Panc1 (cell line): ENCODE measurements at regions not wholly inside any gene's neighbourhood (a gene's known extent, or its start where the extent isn't known, plus 50 kb on each side); places are given as distances from the start of the nearest gene placed in this dataset.

ENCODE experiments used
- ATAC-seq: fragments of 200-7000 bp; cut with Tn5 transposase; 2 replicates; pipeline ENCODE4 v1.9.1; 2020; ENCODE audit warnings: mild to moderate bottlenecking, moderate library complexity
- BruUV-seq: library from RNA; stranded (reverse); fragments of 400-500 nt; replicated peaks from 2 replicates; lab custom pipeline; 2021; lab: Mats Ljungman, UMichigan
- CTCF ChIA-PET: fragments of 300-600 bp; sonication (Branson Sonifier 250); formaldehyde crosslinking; loops from one replicate; lab custom pipeline; 2022; ENCODE audit warnings: antibody characterized with exemption; lab: Charles Lee
- POLR2A ChIA-PET: fragments of 300-600 bp; sonication (Branson Sonifier 250); formaldehyde crosslinking; loops from one replicate; lab custom pipeline; 2022; ENCODE audit warnings: antibody characterized with exemption; lab: Charles Lee
- DNase-seq: peaks from one replicate; pipeline ENCODE4 v3.0.0-alpha.2; 2010; ENCODE audit warnings: low read depth, low spot score
- H3K27ac ChIP-seq: 2 replicates; pipeline ENCODE4 v1.5.1; 2011; ENCODE audit warnings: mild to moderate bottlenecking, low read length, inconsistent platforms
- H3K27me3 ChIP-seq: fragments of 200-500 bp; sonication (Bioruptor generic); 2 replicates; pipeline ENCODE4 v1.6.0; 2014; ENCODE audit warnings: low read length, inconsistent platforms; ENCODE audit not compliant: control insufficient read depth, insufficient read depth
- H3K36me3 ChIP-seq: fragments of 200-500 bp; sonication (Bioruptor generic); 2 replicates; pipeline ENCODE4 v1.5.1; 2014; ENCODE audit warnings: inconsistent platforms, mild to moderate bottlenecking, low read length, moderate library complexity; ENCODE audit not compliant: control insufficient read depth, insufficient read depth
- H3K4me1 ChIP-seq: 2 replicates; pipeline ENCODE4 v1.5.1; 2011; ENCODE audit warnings: inconsistent platforms, mild to moderate bottlenecking, low read length, moderate library complexity; ENCODE audit not compliant: control insufficient read depth, insufficient read depth
- H3K4me3 ChIP-seq, 2 experiments: 2 replicates each; pipeline ENCODE4 v1.5.1; 2011 to 2012; ENCODE audit warnings: low read depth in 2 of 2, low read length in 2 of 2, mild to moderate bottlenecking in 2 of 2, inconsistent platforms in 1 of 2, moderate library complexity in 1 of 2
- H3K9me3 ChIP-seq: fragments of 200-500 bp; sonication (Bioruptor generic); 2 replicates; pipeline ENCODE4 v1.5.1; 2014; ENCODE audit warnings: low read depth, mild to moderate bottlenecking, inconsistent platforms, low read length, moderate library complexity; ENCODE audit not compliant: control insufficient read depth, insufficient read depth
- POLR2AphosphoS5 ChIP-seq: IDR thresholded peaks from 2 replicates; pipeline ENCODE4 v1.6.1; 2012; ENCODE audit warnings: mild to moderate bottlenecking, low read depth, low read length, moderate library complexity
- SIN3A ChIP-seq: IDR thresholded peaks from 2 replicates; pipeline ENCODE4 v1.6.1; 2012; ENCODE audit warnings: low read depth, mild to moderate bottlenecking, low read length, moderate library complexity, borderline replicate concordance; ENCODE audit not compliant: insufficient read depth
- TCF7L2 ChIP-seq: IDR thresholded peaks from 2 replicates; pipeline ENCODE4 v1.6.1; 2011; ENCODE audit warnings: mild to moderate bottlenecking, low read depth, low read length, inconsistent platforms
- in situ Hi-C: cut with HindIII; loops from 2 replicates; pipeline ENCODE4 v1.10.0; 2016; ENCODE audit warnings: low sequenced_read_pairs, low pct_unique_long_range_greater_than_20kb
- intact Hi-C: fragments of 100-400 bp; cut with micrococcal nuclease; formaldehyde crosslinking; loops from one replicate; pipeline ENCODE4 v1.10.0; 2022; ENCODE audit not compliant: unreplicated experiment
- TF ChIP-seq, protein P1 (sequence below): fragments of 450-650 bp; IDR thresholded peaks from 2 replicates; pipeline ENCODE4 v1.5.1; 2017; ENCODE audit warnings: mild to moderate bottlenecking
- TF ChIP-seq, protein P2 (sequence below), 2 experiments: IDR thresholded peaks; 2 replicates each; pipeline ENCODE4 v1.6.1; 2011 to 2012; ENCODE audit warnings: low read depth in 2 of 2, control low read depth in 1 of 2, low read length in 1 of 2, mild to moderate bottlenecking in 1 of 2, moderate library complexity in 1 of 2; ENCODE audit not compliant: insufficient read depth in 1 of 2

DNA sequence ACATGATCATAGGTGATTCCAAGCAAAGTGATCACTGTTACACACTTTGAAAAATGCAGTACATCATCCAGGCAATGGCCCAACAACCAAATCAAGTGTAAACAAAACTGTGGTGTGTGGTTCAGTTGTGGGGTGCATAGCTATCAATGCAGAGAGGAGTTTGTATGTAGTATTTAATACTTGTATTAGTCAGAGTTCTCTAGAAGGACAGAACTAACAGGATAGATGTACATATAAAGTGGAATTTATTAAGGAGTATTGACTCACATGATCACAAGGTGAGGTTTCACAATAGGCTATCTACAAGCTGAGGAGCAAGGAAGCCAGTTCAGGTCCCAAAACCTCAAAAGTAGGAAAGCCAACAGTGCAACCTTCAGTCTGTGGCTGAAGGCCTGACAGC is 249.3 kb upstream of the HTR2A start:
- ATAC-seq (no peak), DNase-seq (no peak)
- TF ChIP-seq, protein P1, sequence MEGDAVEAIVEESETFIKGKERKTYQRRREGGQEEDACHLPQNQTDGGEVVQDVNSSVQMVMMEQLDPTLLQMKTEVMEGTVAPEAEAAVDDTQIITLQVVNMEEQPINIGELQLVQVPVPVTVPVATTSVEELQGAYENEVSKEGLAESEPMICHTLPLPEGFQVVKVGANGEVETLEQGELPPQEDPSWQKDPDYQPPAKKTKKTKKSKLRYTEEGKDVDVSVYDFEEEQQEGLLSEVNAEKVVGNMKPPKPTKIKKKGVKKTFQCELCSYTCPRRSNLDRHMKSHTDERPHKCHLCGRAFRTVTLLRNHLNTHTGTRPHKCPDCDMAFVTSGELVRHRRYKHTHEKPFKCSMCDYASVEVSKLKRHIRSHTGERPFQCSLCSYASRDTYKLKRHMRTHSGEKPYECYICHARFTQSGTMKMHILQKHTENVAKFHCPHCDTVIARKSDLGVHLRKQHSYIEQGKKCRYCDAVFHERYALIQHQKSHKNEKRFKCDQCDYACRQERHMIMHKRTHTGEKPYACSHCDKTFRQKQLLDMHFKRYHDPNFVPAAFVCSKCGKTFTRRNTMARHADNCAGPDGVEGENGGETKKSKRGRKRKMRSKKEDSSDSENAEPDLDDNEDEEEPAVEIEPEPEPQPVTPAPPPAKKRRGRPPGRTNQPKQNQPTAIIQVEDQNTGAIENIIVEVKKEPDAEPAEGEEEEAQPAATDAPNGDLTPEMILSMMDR, result no peak
- TF ChIP-seq TCF7L2, result no peak
- TF ChIP-seq, protein P2, sequence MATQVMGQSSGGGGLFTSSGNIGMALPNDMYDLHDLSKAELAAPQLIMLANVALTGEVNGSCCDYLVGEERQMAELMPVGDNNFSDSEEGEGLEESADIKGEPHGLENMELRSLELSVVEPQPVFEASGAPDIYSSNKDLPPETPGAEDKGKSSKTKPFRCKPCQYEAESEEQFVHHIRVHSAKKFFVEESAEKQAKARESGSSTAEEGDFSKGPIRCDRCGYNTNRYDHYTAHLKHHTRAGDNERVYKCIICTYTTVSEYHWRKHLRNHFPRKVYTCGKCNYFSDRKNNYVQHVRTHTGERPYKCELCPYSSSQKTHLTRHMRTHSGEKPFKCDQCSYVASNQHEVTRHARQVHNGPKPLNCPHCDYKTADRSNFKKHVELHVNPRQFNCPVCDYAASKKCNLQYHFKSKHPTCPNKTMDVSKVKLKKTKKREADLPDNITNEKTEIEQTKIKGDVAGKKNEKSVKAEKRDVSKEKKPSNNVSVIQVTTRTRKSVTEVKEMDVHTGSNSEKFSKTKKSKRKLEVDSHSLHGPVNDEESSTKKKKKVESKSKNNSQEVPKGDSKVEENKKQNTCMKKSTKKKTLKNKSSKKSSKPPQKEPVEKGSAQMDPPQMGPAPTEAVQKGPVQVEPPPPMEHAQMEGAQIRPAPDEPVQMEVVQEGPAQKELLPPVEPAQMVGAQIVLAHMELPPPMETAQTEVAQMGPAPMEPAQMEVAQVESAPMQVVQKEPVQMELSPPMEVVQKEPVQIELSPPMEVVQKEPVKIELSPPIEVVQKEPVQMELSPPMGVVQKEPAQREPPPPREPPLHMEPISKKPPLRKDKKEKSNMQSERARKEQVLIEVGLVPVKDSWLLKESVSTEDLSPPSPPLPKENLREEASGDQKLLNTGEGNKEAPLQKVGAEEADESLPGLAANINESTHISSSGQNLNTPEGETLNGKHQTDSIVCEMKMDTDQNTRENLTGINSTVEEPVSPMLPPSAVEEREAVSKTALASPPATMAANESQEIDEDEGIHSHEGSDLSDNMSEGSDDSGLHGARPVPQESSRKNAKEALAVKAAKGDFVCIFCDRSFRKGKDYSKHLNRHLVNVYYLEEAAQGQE (IDR thresholded peaks at IDR 0.05; ENCODE audit: insufficient read depth in 1 of 2, low read depth in 2 of 2, low read length in 1 of 2), result no peak
- TF ChIP-seq POLR2AphosphoS5, result no peak
- no peak for TF ChIP-seq SIN3A
- no peak overlapping the region for H3K4me3 ChIP-seq
- H3K36me3 ChIP-seq, result no peaks in the 10 kb centered on the region
- in situ Hi-C loops (no loop called here), intact Hi-C loops (no loop called here)
- H3K27me3 ChIP-seq, result no peaks in the 10 kb centered on the region
- ChIA-PET POLR2A (no interaction called here), CTCF (no interaction called here)
- no TSS peak for BruUV-seq
- H3K4me1 ChIP-seq, result no peaks in the 10 kb centered on the region
- no peak overlapping the region for H3K27ac ChIP-seq
- no peaks in the 10 kb centered on the region for H3K9me3 ChIP-seq

DNA sequence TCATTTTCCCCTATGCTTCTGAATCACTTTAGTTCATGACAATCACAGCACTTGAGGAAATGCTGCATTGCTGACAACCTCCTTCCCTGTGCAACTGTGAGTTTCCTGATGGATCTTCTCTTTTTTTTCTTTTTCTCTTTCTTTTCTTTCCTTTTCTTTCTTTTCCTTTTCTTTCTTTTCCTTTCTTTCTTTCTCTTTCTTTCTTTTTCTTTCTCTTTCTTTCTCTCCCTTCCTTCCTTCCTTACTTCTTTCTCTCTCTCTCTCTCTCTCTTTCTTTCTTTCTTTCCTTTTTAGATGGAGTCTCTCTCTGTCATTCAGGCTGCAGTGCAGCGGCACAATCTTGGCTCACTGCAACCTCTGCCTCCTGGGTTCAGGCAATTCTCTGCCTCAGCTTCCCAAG is 247.9 kb upstream of the HTR2A start:
- DNase-seq (no peak), ATAC-seq (no peak)
- ChIA-PET CTCF (no interaction called here), POLR2A (no interaction called here)
- Histone ChIP-seq H3K9me3 (no peaks in the 10 kb centered on the region), H3K4me3 (no peak overlapping the region), H3K27ac (no peak overlapping the region), H3K36me3 (no peaks in the 10 kb centered on the region), H3K4me1 (no peaks in the 10 kb centered on the region), H3K27me3 (no peaks in the 10 kb centered on the region)
- TF ChIP-seq, protein P1, result no peak
- TF ChIP-seq, protein P2 (IDR thresholded peaks at IDR 0.05; ENCODE audit: insufficient read depth in 1 of 2, low read depth in 2 of 2, low read length in 1 of 2), result no peak
- TF ChIP-seq SIN3A, result no peak
- intact Hi-C loops, result no loop called here
- BruUV-seq, result no TSS peak
- in situ Hi-C loops, result no loop called here
